MCF 10A (cell line): ENCODE measurements at regions not wholly inside any gene's neighbourhood (a gene's known extent, or its start where the extent isn't known, plus 50 kb on each side); places are given as distances from the start of the nearest gene placed in this dataset.

Source experiments
- BruUV-seq: library from RNA; stranded (reverse); fragments of 400-500 nt; replicated peaks from 2 replicates; lab custom pipeline; 2021; lab: Mats Ljungman, UMichigan
- CTCF ChIA-PET: fragments of 300-600 bp; sonication (Branson Sonifier 250); formaldehyde crosslinking; extraction: SDS; loops from one replicate; lab custom pipeline; 2021; ENCODE audit warnings: antibody characterized with exemption, inconsistent platforms; lab: Yijun Ruan, JAX
- POLR2A ChIA-PET: fragments of 300-600, 350-650 bp; sonication (Branson Sonifier 250); formaldehyde crosslinking; extraction: SDS; loops from one replicate; lab custom pipeline; 2020; ENCODE audit warnings: antibody characterized with exemption, inconsistent platforms; lab: Yijun Ruan, JAX
- DNase-seq: peaks from one replicate; pipeline ENCODE4 v3.0.0-alpha.2; 2018; ENCODE audit not compliant: unreplicated experiment
- H3K27ac Mint-ChIP-seq: one replicate; pipeline ENCODE4 v1.8.0; 2022; ENCODE audit warnings: mild to moderate bottlenecking, low read depth, mixed read lengths; ENCODE audit not compliant: unreplicated experiment
- H3K27me3 Mint-ChIP-seq: one replicate; pipeline ENCODE4 v1.8.0; 2022; ENCODE audit warnings: mixed read lengths; ENCODE audit not compliant: insufficient read depth, unreplicated experiment
- H3K36me3 Mint-ChIP-seq: one replicate; pipeline ENCODE4 v1.8.0; 2022; ENCODE audit warnings: mild to moderate bottlenecking, moderate library complexity, mixed read lengths; ENCODE audit not compliant: insufficient read depth, unreplicated experiment
- H3K4me1 Mint-ChIP-seq: one replicate; pipeline ENCODE4 v1.8.0; 2022; ENCODE audit warnings: mixed read lengths; ENCODE audit not compliant: insufficient read depth, unreplicated experiment
- H3K4me3 Mint-ChIP-seq: one replicate; pipeline ENCODE4 v1.8.0; 2022; ENCODE audit warnings: mild to moderate bottlenecking, moderate library complexity, mixed read lengths; ENCODE audit not compliant: unreplicated experiment
- H3K9me3 Mint-ChIP-seq: one replicate; pipeline ENCODE4 v1.8.0; 2022; ENCODE audit warnings: mixed read lengths; ENCODE audit not compliant: unreplicated experiment
- CTCF ChIP-seq: fragments of 200-600 bp; IDR thresholded peaks from one replicate; pipeline ENCODE4 v1.8.0; 2022; ENCODE audit warnings: antibody characterized with exemption, mild to moderate bottlenecking; ENCODE audit not compliant: unreplicated experiment
- intact Hi-C: fragments of 100-400 bp; cut with micrococcal nuclease; formaldehyde crosslinking; loops from 2 replicates; pipeline ENCODE4 v1.14.1; 2022

- CTCF ChIA-PET, result interaction anchor here (0.6 to 4.7 kb wide), 4 partner anchors 11 to 1182 kb away, joined by 3 to 22 read pairs (median 8); partner anchors contain the start of gene SNX18
- POLR2A ChIA-PET, result interaction anchor here (0.6 kb wide), 1 partner anchor 192 kb away, joined by 3 read pairs; no protein-coding TSS in a partner anchor
- TF ChIP-seq CTCF, result no peak
- Mint-ChIP-seq H3K27ac (peak overlapping the region; percentile 49), H3K36me3 (no peaks in the 10 kb centered on the region), H3K27me3 (no peaks in the 10 kb centered on the region), H3K4me1 (no peaks in the 10 kb centered on the region), H3K9me3 (no peaks in the 10 kb centered on the region), H3K4me3 (no peak overlapping the region)
- peak; percentile 58 for DNase-seq
- no TSS peak for BruUV-seq
- intact Hi-C loops, result no loop called here
Measured at GRCh38 chr5:54825005-54825404, 160.4 kb downstream of the ESM1 start.

DNA sequence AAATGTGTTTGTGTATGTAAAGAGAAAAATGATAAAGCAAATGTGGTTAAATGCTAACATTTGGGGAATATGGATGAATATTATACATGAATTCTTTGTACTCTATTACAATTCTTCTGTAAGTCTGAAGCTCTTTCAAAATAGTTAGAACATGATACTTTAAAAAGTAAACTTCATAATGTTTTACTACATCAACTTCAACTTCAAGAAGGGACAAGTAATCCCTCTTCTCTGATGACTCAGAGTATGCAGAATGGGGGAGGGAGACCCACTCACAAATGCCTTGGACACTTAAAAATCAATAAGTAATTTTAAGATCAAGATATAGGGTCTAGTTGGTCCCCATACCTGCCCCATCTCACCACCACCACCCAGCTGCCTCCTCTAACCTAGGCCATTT lies 162.4 kb downstream of the ESM1 start:
- no peak for TF ChIP-seq CTCF
- no TSS peak for BruUV-seq
- H3K9me3 Mint-ChIP-seq, result no peaks in the 10 kb centered on the region
- ChIA-PET POLR2A (no interaction called here), CTCF (interaction anchor here (1.0 to 3.1 kb wide), 2 partner anchors 9 to 21 kb away, joined by 3 to 13 read pairs; no protein-coding TSS in a partner anchor)
- no peak overlapping the region for H3K27ac Mint-ChIP-seq
- no peaks in the 10 kb centered on the region for H3K27me3 Mint-ChIP-seq
- intact Hi-C loops, result no loop called here
- no peaks in the 10 kb centered on the region for H3K4me1 Mint-ChIP-seq
- H3K4me3 Mint-ChIP-seq, result no peak overlapping the region
- H3K36me3 Mint-ChIP-seq, result no peaks in the 10 kb centered on the region
- no peak for DNase-seq

DNA sequence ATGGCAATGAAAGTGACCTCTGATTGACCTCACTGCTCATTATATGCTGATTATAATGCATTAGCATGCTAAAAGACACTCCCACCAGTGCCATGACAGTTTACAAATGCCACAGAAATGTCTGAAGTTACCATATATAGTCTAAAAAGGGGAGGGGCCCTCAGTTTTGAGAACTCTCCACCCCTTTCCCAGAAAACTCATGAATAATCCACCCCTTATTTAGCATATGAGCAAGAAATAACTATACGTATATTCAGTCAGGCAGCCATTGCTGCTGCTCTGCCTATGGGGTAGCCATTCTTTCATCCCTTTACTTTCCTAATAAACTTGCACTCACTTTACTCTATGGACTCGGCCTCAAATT lies 163.1 kb downstream of the ESM1 start:
- no peaks in the 10 kb centered on the region for H3K36me3 Mint-ChIP-seq
- no TSS peak for BruUV-seq
- H3K9me3 Mint-ChIP-seq, result no peaks in the 10 kb centered on the region
- no peak overlapping the region for H3K4me3 Mint-ChIP-seq
- H3K27me3 Mint-ChIP-seq, result no peaks in the 10 kb centered on the region
- no peak overlapping the region for H3K27ac Mint-ChIP-seq
- TF ChIP-seq CTCF, result no peak
- ChIA-PET POLR2A (interaction anchor here (0.5 kb wide), 1 partner anchor 50 kb away, joined by 3 read pairs; no protein-coding TSS in a partner anchor), CTCF (interaction anchor here (0.9 to 3.1 kb wide), 3 partner anchors 10 to 35 kb away, joined by 3 to 13 read pairs (median 4); no protein-coding TSS in a partner anchor)
- DNase-seq, result no peak
- intact Hi-C loops, result no loop called here
- no peaks in the 10 kb centered on the region for H3K4me1 Mint-ChIP-seq

DNA sequence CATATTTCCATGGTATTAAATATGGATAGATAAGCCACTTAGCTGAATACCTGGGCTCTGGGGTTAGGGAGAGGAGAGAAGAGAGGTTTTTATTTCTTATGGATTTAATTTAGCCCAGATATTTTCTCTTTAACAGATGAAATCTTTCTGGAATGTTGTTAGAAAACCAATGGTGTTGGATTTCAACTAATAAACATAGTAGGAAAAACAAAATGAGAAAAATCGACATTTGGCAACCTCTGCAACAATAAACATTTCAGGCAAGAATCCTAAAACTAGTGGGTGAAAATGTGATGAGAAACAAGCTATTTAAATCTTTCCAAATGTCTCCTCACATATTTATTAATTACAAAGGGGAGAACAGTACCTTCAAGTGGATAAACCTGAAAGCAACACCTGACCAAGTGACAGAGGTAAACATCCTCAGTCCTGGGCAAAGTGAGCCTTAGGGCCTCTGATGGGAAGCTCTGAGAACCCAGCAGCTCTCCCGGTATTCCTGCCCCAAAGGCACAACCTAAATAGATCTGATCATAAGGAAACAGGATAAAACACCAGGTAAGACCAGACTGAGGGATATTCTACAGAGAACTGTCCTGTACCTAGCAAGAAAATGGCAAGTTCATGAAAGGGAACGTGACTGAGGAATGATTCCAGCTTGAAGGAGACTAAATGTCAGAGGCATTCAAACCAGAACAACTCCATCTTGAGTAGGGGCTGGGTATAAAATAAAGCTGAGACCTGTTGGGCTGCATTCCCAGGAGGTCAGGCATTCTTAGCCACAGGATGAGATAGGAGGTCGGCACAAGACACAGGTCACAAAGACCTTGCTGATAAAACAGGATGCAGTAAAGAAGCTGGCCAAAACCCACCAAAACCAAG lies 163.7 kb downstream of the ESM1 start:
- no peak for TF ChIP-seq CTCF
- no TSS peak for BruUV-seq
- DNase-seq, result no peak
- no peaks in the 10 kb centered on the region for H3K9me3 Mint-ChIP-seq
- no peaks in the 10 kb centered on the region for H3K36me3 Mint-ChIP-seq
- H3K27ac Mint-ChIP-seq, result no peak overlapping the region
- CTCF ChIA-PET, result interaction anchor here (0.6 to 3.1 kb wide), 5 partner anchors 23 to 1646 kb away, joined by 3 to 13 read pairs (median 3); no protein-coding TSS in a partner anchor
- intact Hi-C loops, result no loop called here
- no peaks in the 10 kb centered on the region for H3K27me3 Mint-ChIP-seq
- no peak overlapping the region for H3K4me3 Mint-ChIP-seq
- no peaks in the 10 kb centered on the region for H3K4me1 Mint-ChIP-seq
- POLR2A ChIA-PET, result interaction anchor here (0.5 to 0.6 kb wide), 2 partner anchors 49 to 299 kb away, joined by 3 read pairs; no protein-coding TSS in a partner anchor
